ENCODE measurements at regions not wholly inside any gene's neighbourhood (a gene's known extent, or its start where the extent isn't known, plus 50 kb on each side); places are given as distances from the start of the nearest gene placed in this dataset.

- no peak for DNase-seq (ENCODE audit: low read depth)
Measured at GRCh38 chr2:146587291-146587713, 1257.5 kb upstream of the ACVR2A start.

GRCh38 chr2:146584316-146584715, 1260.5 kb upstream of the ACVR2A start:
- no peak overlapping the region for H3K4me3 ChIP-seq (ENCODE audit: control insufficient read depth, low read depth, low read length)
- TF ChIP-seq CTCF (IDR thresholded peaks at IDR 0.05; ENCODE audit: control insufficient read depth, insufficient read depth, low read depth, low read length, missing control alignments): no peak
- no peak for DNase-seq (ENCODE audit: low read depth)

More at GRCh38 chr2:146587291-146587713, 1257.5 kb upstream of the ACVR2A start:
- H3K4me3 ChIP-seq (ENCODE audit: control insufficient read depth, low read depth, low read length): no peak overlapping the region
- no peak for TF ChIP-seq CTCF (IDR thresholded peaks at IDR 0.05; ENCODE audit: control insufficient read depth, insufficient read depth, low read depth, low read length, missing control alignments)

- H3K4me3 ChIP-seq (ENCODE audit: control insufficient read depth, low read depth, low read length): no peak overlapping the region
- no peak for DNase-seq (ENCODE audit: low read depth)
- no peak for TF ChIP-seq CTCF (IDR thresholded peaks at IDR 0.05; ENCODE audit: control insufficient read depth, insufficient read depth, low read depth, low read length, missing control alignments)
Measured at GRCh38 chr2:146579147-146579930, 1265.5 kb upstream of the ACVR2A start.

- TF ChIP-seq CTCF (IDR thresholded peaks at IDR 0.05; ENCODE audit: control insufficient read depth, insufficient read depth, low read depth, low read length, missing control alignments): no peak
- no peak for DNase-seq (ENCODE audit: low read depth)
- H3K4me3 ChIP-seq (ENCODE audit: control insufficient read depth, low read depth, low read length): no peak overlapping the region
Measured at GRCh38 chr2:146576339-146577111, 1268.3 kb upstream of the ACVR2A start.

GRCh38 chr2:146572598-146572997, 1272.2 kb upstream of the ACVR2A start:
- DNase-seq (ENCODE audit: low read depth): no peak
- TF ChIP-seq CTCF (IDR thresholded peaks at IDR 0.05; ENCODE audit: control insufficient read depth, insufficient read depth, low read depth, low read length, missing control alignments): no peak
- no peak overlapping the region for H3K4me3 ChIP-seq (ENCODE audit: control insufficient read depth, low read depth, low read length)

- no peak overlapping the region for H3K4me3 ChIP-seq (ENCODE audit: control insufficient read depth, low read depth, low read length)
- DNase-seq (ENCODE audit: low read depth): no peak
- no peak for TF ChIP-seq CTCF (IDR thresholded peaks at IDR 0.05; ENCODE audit: control insufficient read depth, insufficient read depth, low read depth, low read length, missing control alignments)
Measured at GRCh38 chr2:146561996-146562395, 1282.8 kb upstream of the ACVR2A start.
